Endothelial cell of umbilical vein (primary cell): ENCODE measurements at regions not wholly inside any gene's neighbourhood (a gene's known extent, or its start where the extent isn't known, plus 50 kb on each side); places are given as distances from the start of the nearest gene placed in this dataset.

Source experiments
- BruUV-seq: library from RNA; stranded (reverse); fragments of 400-500 nt; replicated peaks from 2 replicates; lab custom pipeline; 2021; lab: Mats Ljungman, UMichigan
- CTCF ChIA-PET: fragments of 300-600, 350-600 bp; sonication (Branson Sonifier 250); formaldehyde crosslinking; loops from one replicate; lab custom pipeline; 2021; ENCODE audit warnings: antibody characterized with exemption, inconsistent platforms; lab: Charles Lee
- POLR2A ChIA-PET: fragments of 300-600, 350-600 bp; sonication (Branson Sonifier 250); formaldehyde crosslinking; loops from one replicate; lab custom pipeline; 2021; ENCODE audit warnings: antibody characterized with exemption, inconsistent platforms; lab: Charles Lee
- DNase-seq: peaks from one replicate; pipeline ENCODE4 v3.0.0-alpha.2; 2011; ENCODE audit warnings: low read depth, low spot score
- FAIRE-seq: peaks from 2 replicates; lab custom pipeline; 2011; peaks lifted over from hg19 to GRCh38; lab: Jason Lieb, UNC
- H2AFZ ChIP-seq: 2 replicates; pipeline ENCODE4 v1.6.0; 2012; ENCODE audit warnings: low read depth, low read length, control low read depth, inconsistent platforms
- H3K27ac ChIP-seq: 2 replicates; pipeline ENCODE4 v1.5.1; 2011; ENCODE audit warnings: low read depth, mild to moderate bottlenecking, control low read depth, low read length, moderate library complexity; ENCODE audit not compliant: insufficient read depth
- H3K27me3 ChIP-seq, 2 experiments: 2 replicates each; pipeline versions ENCODE4 v1.6.0 to v1.6.1; 2011; ENCODE audit warnings: low read length in 2 of 2, mixed read lengths in 1 of 2; ENCODE audit not compliant: control insufficient read depth in 2 of 2, insufficient read depth in 2 of 2
- H3K36me3 ChIP-seq, 2 experiments: 2 replicates in 1 of 2; 3 replicates in 1 of 2; pipeline ENCODE4 v1.5.1; 2011; ENCODE audit warnings: low read length in 2 of 2, mild to moderate bottlenecking in 1 of 2, moderate library complexity in 1 of 2; ENCODE audit not compliant: control insufficient read depth in 2 of 2, insufficient read depth in 2 of 2; ENCODE audit errors: extremely low read depth in 1 of 2
- H3K4me1 ChIP-seq: 3 replicates; pipeline ENCODE4 v1.5.1; 2011; ENCODE audit warnings: mild to moderate bottlenecking, low read length; ENCODE audit not compliant: control insufficient read depth, insufficient read depth; ENCODE audit errors: extremely low read depth
- H3K4me2 ChIP-seq: 2 replicates; pipeline ENCODE4 v1.6.1; 2011; ENCODE audit warnings: low read length, control low read depth, mixed read lengths; ENCODE audit not compliant: insufficient read depth
- H3K4me3 ChIP-seq, 3 experiments: fragments of 200-600 bp in 1 of 3; sonication (generic), shearing (Covaris generic) in 1 of 3; replicated peaks in 1 of 3; 2 replicates each; pipeline ENCODE4 v1.5.1; 2011 to 2016; ENCODE audit warnings: control low read depth in 3 of 3, low read length in 3 of 3, mild to moderate bottlenecking in 2 of 3, inconsistent platforms in 1 of 3, low read depth in 1 of 3, moderate library complexity in 1 of 3; ENCODE audit not compliant: insufficient read depth in 1 of 3
- H3K79me2 ChIP-seq: 2 replicates; pipeline ENCODE4 v1.6.0; 2012; ENCODE audit warnings: low read length, inconsistent platforms; ENCODE audit not compliant: control insufficient read depth, insufficient read depth
- H3K9ac ChIP-seq: replicated peaks from 2 replicates; pipeline ENCODE3; 2011; ENCODE audit warnings: low read length, control low read depth; ENCODE audit not compliant: insufficient read depth; ENCODE audit errors: extremely low read depth
- H3K9me1 ChIP-seq: replicated peaks from 3 replicates; pipeline ENCODE4 v1.6.0; 2011; ENCODE audit warnings: mild to moderate bottlenecking, low read length; ENCODE audit not compliant: control insufficient read depth, insufficient read depth; ENCODE audit errors: extremely low read depth
- H3K9me3 ChIP-seq: replicated peaks from 2 replicates; pipeline ENCODE4 v1.5.1; 2012; ENCODE audit warnings: low read length, inconsistent platforms; ENCODE audit not compliant: control insufficient read depth, insufficient read depth
- H4K20me1 ChIP-seq: replicated peaks from 2 replicates; pipeline ENCODE3; 2011; ENCODE audit warnings: mild to moderate bottlenecking, low read length; ENCODE audit not compliant: control insufficient read depth, insufficient read depth; ENCODE audit errors: extremely low read depth
- CTCF ChIP-seq, 2 donors: IDR thresholded peaks; 1 replicate in 1 of 2; 2 replicates in 1 of 2; pipeline ENCODE4 v1.5.1; 2011; ENCODE audit warnings: low read length in 2 of 2, mild to moderate bottlenecking in 2 of 2, moderate library complexity in 2 of 2, control low read depth in 1 of 2, inconsistent platforms in 1 of 2, low read depth in 1 of 2; ENCODE audit not compliant: insufficient read depth in 1 of 2; ENCODE audit errors: extremely low read depth in 1 of 2
- EZH2 ChIP-seq: IDR thresholded peaks from 2 replicates; pipeline ENCODE4 v1.6.1; 2012; ENCODE audit warnings: borderline replicate concordance, low read depth, mild to moderate bottlenecking, moderate library complexity, low read length, inconsistent platforms; ENCODE audit not compliant: severe bottlenecking
- FOS ChIP-seq: IDR thresholded peaks from 2 replicates; pipeline ENCODE4 v1.6.1; 2011; ENCODE audit warnings: mild to moderate bottlenecking, low read length, moderate library complexity, borderline replicate concordance; ENCODE audit not compliant: insufficient read depth
- GATA2 ChIP-seq: IDR thresholded peaks from 2 replicates; pipeline ENCODE4 v1.7.0; 2011; ENCODE audit warnings: low read depth, mild to moderate bottlenecking, moderate library complexity, mixed read lengths, low read length; ENCODE audit not compliant: insufficient read length, insufficient read depth
- JUN ChIP-seq: IDR thresholded peaks from 2 replicates; pipeline ENCODE4 v1.6.1; 2011; ENCODE audit warnings: borderline replicate concordance, low read depth; ENCODE audit not compliant: insufficient read length, insufficient read depth
- MAX ChIP-seq: IDR thresholded peaks from 2 replicates; pipeline ENCODE4 v1.6.1; 2011; ENCODE audit not compliant: insufficient read depth, insufficient read length
- MYC ChIP-seq: IDR thresholded peaks from one replicate; pipeline ENCODE4 v1.6.1; 2011; ENCODE audit warnings: mild to moderate bottlenecking, low read depth, low read length
- POLR2A ChIP-seq: IDR thresholded peaks from 2 replicates; pipeline ENCODE4 v1.6.1; 2012; ENCODE audit warnings: low read depth, mild to moderate bottlenecking, control low read depth, low read length
- POLR2AphosphoS5 ChIP-seq: IDR thresholded peaks from 2 replicates; pipeline ENCODE4 v1.6.1; 2012; ENCODE audit warnings: low read depth, mild to moderate bottlenecking, control low read depth, low read length, moderate library complexity; ENCODE audit not compliant: insufficient read depth
- dilution Hi-C: fragments of 300-500 bp; cut with MboI; formaldehyde crosslinking; loops from one replicate; pipeline ENCODE4 v1.15.0; 2019; ENCODE audit warnings: low sequenced_read_pairs; ENCODE audit not compliant: extremely low pct_ligation_motif_present
- intact Hi-C: fragments of 100-400 bp; cut with micrococcal nuclease; formaldehyde crosslinking; loops from one replicate; pipeline ENCODE4 v1.10.0; 2022

- no peak overlapping the region for H3K27ac ChIP-seq
- FAIRE-seq (no peak), DNase-seq (no peak)
- no peak overlapping the region for H2AFZ ChIP-seq
- no peaks in the 10 kb centered on the region for H3K9me1 ChIP-seq
- no peaks in the 10 kb centered on the region for H3K27me3 ChIP-seq
- no peaks in the 10 kb centered on the region for H3K79me2 ChIP-seq
- ChIA-PET CTCF (no interaction called here), POLR2A (no interaction called here)
- H3K4me3 ChIP-seq: no peak overlapping the region
- no peak overlapping the region for H3K9ac ChIP-seq
- intact Hi-C loops (no loop called here), dilution Hi-C loops (no loop called here)
- no peaks in the 10 kb centered on the region for H4K20me1 ChIP-seq
- H3K4me2 ChIP-seq: no peak overlapping the region
- TF ChIP-seq POLR2A (no peak), MAX (no peak), EZH2 (no peak), CTCF (IDR thresholded peaks at IDR 0.05; ENCODE audit: extremely low read depth in 1 of 2, insufficient read depth in 1 of 2, low read depth in 1 of 2, low read length in 2 of 2) (no peak), FOS (no peak), MYC (no peak), GATA2 (no peak), JUN (no peak), POLR2AphosphoS5 (no peak)
- H3K9me3 ChIP-seq: no peaks in the 10 kb centered on the region
- no peaks in the 10 kb centered on the region for H3K4me1 ChIP-seq
- BruUV-seq: no TSS peak
- no peaks in the 10 kb centered on the region for H3K36me3 ChIP-seq
Measured at GRCh38 chr6:164135511-164136132, 721.1 kb downstream of the QKI start.
